ENCODE measurements at regions not wholly inside any gene's neighbourhood (a gene's known extent, or its start where the extent isn't known, plus 50 kb on each side); places are given as distances from the start of the nearest gene placed in this dataset.

DNA sequence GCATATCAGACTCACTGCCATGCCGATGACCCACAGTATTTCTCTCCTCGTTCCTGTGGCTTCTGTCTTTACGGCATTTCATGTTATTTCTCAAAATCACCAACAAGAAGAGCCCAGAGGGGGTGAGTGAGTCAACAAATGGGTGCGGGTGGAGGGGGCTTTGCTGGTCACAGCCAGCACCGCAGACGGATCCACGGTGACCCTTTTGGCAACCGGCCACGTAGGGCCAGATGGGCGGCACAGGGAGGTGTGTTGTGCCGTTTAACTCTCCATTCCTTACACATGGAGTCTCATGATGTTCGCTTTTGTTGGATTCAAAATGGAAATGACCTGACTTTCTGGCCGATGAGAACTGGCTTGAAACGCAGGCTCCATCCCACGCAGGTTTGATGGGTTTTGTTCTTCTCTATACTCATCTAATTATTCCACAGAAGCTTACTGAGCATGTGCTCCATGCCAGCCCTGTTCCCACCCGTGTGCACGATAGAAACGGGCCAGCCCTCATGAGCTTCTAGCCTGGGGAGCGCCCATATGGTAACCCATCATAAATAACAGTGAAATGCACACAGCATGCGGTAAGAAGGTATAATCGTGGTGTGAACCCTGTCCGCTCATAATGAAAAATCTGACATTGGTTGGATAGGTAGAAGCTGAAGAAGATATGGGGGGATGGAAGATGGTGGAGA, 319.9 kb downstream of the BRD1 start:
- H3K27me3 Mint-ChIP-seq (ENCODE audit: low read depth) = peaks cover 18% of the 10 kb centered on the region
- no peak overlapping the region for H3K4me3 Mint-ChIP-seq
- peaks cover 9% of the 10 kb centered on the region for H3K9me3 Mint-ChIP-seq
- no peaks in the 10 kb centered on the region for H3K36me3 Mint-ChIP-seq (ENCODE audit: low read depth)
- no peaks in the 10 kb centered on the region for H3K4me1 Mint-ChIP-seq
- no peak overlapping the region for H3K27ac Mint-ChIP-seq
- TF ChIP-seq, protein P1, sequence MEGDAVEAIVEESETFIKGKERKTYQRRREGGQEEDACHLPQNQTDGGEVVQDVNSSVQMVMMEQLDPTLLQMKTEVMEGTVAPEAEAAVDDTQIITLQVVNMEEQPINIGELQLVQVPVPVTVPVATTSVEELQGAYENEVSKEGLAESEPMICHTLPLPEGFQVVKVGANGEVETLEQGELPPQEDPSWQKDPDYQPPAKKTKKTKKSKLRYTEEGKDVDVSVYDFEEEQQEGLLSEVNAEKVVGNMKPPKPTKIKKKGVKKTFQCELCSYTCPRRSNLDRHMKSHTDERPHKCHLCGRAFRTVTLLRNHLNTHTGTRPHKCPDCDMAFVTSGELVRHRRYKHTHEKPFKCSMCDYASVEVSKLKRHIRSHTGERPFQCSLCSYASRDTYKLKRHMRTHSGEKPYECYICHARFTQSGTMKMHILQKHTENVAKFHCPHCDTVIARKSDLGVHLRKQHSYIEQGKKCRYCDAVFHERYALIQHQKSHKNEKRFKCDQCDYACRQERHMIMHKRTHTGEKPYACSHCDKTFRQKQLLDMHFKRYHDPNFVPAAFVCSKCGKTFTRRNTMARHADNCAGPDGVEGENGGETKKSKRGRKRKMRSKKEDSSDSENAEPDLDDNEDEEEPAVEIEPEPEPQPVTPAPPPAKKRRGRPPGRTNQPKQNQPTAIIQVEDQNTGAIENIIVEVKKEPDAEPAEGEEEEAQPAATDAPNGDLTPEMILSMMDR (IDR thresholded peaks at IDR 0.05; ENCODE audit: unreplicated experiment in 3 of 3) = no peak

DNA sequence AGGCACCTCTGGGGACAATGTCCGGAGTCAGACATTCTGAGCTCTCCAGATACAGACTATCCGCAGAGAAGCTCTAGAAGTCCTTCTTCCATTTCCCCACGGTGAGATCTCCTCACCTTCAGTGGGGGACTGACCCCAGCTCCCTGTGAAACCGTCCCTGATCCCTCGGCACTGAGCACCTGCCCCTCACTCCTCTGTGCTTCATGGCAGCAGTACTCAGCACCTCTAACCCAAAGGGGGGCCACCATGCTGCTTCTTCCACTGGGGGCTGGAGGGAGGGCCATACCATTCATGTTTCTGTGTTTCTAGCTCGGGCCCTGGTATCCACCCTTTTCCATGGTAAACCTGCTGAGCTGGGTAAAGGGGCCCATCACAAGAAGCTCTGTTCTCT, 321.7 kb downstream of the BRD1 start:
- H3K4me1 Mint-ChIP-seq = no peaks in the 10 kb centered on the region
- no peak overlapping the region for H3K4me3 Mint-ChIP-seq
- TF ChIP-seq, protein P1 (IDR thresholded peaks at IDR 0.05; ENCODE audit: unreplicated experiment in 3 of 3) = no peak

DNA sequence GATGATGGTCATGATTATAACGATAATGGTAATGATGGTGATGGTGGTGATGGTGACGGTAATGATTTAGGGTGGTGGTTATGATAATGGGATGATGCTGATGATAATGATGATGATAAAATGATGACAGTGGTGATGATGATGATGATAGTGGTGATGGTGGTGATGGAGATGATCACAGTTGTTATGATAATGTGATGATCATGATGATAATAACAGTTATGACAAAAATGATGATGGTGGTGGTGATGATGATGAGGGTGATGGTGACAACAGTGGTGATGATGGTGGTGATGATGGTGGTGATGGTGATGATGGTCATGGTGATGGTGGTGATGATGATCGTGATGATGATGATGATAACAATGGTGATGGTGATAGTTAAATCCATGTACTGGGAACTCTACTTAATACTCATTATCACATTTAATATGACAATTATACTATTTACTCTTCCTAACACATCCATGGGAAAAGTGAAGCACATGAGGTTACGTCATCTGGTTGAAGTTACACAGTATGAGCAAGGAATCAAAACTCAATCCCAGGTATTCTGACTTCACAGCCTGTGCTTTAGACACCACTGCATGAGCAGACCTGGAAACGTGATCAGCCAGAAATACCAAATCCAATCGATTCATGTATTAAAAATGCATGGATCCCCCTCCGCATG, 322.2 kb downstream of the BRD1 start:
- Mint-ChIP-seq H3K27me3 (ENCODE audit: low read depth) (peaks cover 9% of the 10 kb centered on the region), H3K9me3 (peaks cover 3% of the 10 kb centered on the region), H3K27ac (no peak overlapping the region), H3K4me1 (no peaks in the 10 kb centered on the region), H3K36me3 (ENCODE audit: low read depth) (no peaks in the 10 kb centered on the region), H3K4me3 (no peak overlapping the region)
- TF ChIP-seq, protein P1 (IDR thresholded peaks at IDR 0.05; ENCODE audit: unreplicated experiment in 3 of 3) = no peak

More for the DNA sequence above, 321.7 kb downstream of the BRD1 start:
- peaks cover 13% of the 10 kb centered on the region for H3K27me3 Mint-ChIP-seq (ENCODE audit: low read depth)
- peaks cover 5% of the 10 kb centered on the region for H3K9me3 Mint-ChIP-seq
- no peak overlapping the region for H3K27ac Mint-ChIP-seq
- no peaks in the 10 kb centered on the region for H3K36me3 Mint-ChIP-seq (ENCODE audit: low read depth)

DNA sequence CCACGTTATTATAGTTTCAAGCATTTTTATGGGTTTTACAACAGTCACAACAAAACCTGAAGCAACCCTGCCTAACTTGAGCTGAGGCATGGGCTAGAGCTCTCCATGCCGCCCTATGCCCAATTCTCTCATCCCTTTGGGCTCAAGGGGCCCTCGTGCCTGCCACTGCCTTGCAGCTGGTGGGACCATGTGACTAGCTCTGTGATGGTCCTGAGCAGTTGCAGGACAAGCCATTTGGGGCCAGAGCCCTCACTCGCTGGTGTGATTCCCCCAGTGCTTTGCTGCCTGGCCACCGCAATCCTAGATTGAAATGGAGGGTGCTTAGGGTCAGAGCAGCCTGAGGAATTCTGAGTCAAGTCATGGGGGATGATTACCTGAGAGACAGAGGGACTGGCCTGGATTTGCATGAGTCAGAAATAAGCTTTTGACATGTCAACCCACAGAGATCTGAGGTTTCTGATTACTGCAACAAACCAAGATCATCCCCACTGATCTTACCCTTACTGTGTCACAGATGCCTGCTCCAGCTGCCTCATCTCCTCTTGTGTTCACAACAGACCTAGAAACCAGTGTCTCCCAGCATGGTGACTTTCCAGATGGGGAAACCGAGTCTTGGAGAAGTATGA, 323.7 kb downstream of the BRD1 start:
- no peaks in the 10 kb centered on the region for H3K4me1 Mint-ChIP-seq
- H3K27ac Mint-ChIP-seq = no peak overlapping the region
- no peaks in the 10 kb centered on the region for H3K9me3 Mint-ChIP-seq
- H3K27me3 Mint-ChIP-seq (ENCODE audit: low read depth) = peaks cover 5% of the 10 kb centered on the region
- H3K4me3 Mint-ChIP-seq = no peak overlapping the region
- TF ChIP-seq, protein P1 (IDR thresholded peaks at IDR 0.05; ENCODE audit: unreplicated experiment in 3 of 3) = no peak
- no peaks in the 10 kb centered on the region for H3K36me3 Mint-ChIP-seq (ENCODE audit: low read depth)

DNA sequence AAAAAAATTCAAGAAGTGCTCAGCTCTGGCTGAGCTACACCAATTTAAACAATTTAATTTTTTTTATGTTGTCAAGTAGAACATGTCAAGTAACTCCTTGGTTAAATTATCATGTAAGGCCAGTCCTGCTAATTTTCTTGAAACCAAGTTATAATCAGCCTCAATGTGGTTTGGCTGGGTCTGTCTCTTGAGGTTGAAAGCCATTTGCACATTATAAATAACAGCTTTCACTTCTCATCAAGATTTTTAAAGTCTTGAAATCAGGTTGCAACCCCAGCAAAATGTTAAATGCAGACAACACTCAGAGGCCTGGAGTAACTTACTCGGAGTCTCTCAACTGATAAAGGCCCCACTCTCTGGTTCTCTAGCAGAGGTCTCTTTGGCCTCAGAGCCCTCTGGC, 324.4 kb downstream of the BRD1 start:
- H3K4me1 Mint-ChIP-seq = no peaks in the 10 kb centered on the region
- H3K36me3 Mint-ChIP-seq (ENCODE audit: low read depth) = no peaks in the 10 kb centered on the region
- H3K27me3 Mint-ChIP-seq (ENCODE audit: low read depth) = peaks cover 5% of the 10 kb centered on the region
- H3K4me3 Mint-ChIP-seq = no peak overlapping the region
- H3K9me3 Mint-ChIP-seq = peaks cover 3% of the 10 kb centered on the region
- TF ChIP-seq, protein P1 (IDR thresholded peaks at IDR 0.05; ENCODE audit: unreplicated experiment in 3 of 3) = no peak
- H3K27ac Mint-ChIP-seq = no peak overlapping the region

Data from nephron (organoid).